WTC11 (cell line): ENCODE measurements at regions not wholly inside any gene's neighbourhood (a gene's known extent, or its start where the extent isn't known, plus 50 kb on each side); places are given as distances from the start of the nearest gene placed in this dataset.

Source experiments
- ATAC-seq: fragments of 200-7000 bp; cut with Tn5 transposase; 2 replicates; pipeline ENCODE4 v1.10.0; 2021; ENCODE audit warnings: mild to moderate bottlenecking, moderate library complexity
- CTCF ChIA-PET: fragments of 300-600 bp; sonication (Branson Sonifier 250); formaldehyde crosslinking; loops from one replicate; lab custom pipeline; 2021; ENCODE audit warnings: antibody characterized with exemption; lab: Charles Lee
- POLR2A ChIA-PET: fragments of 350-600 bp; sonication (Branson Sonifier 250); formaldehyde crosslinking; loops from one replicate; lab custom pipeline; 2021; ENCODE audit warnings: antibody characterized with exemption; lab: Charles Lee
- DNase-seq: peaks from one replicate; pipeline ENCODE4 v3.0.0; 2021; ENCODE audit warnings: low spot score
- H3K27ac Mint-ChIP-seq: 2 replicates; pipeline ENCODE4 v1.8.0; 2021; ENCODE audit warnings: mixed read lengths
- H3K27me3 Mint-ChIP-seq: 2 replicates; pipeline ENCODE4 v1.8.0; 2021; ENCODE audit warnings: low read depth, mild to moderate bottlenecking, moderate library complexity, mixed read lengths
- H3K36me3 Mint-ChIP-seq: 2 replicates; pipeline ENCODE4 v1.8.0; 2021; ENCODE audit warnings: mixed read lengths
- H3K4me1 Mint-ChIP-seq: 2 replicates; pipeline ENCODE4 v1.8.0; 2022; ENCODE audit warnings: mixed read lengths
- H3K4me3 Mint-ChIP-seq: 2 replicates; pipeline ENCODE4 v1.8.0; 2021; ENCODE audit warnings: mild to moderate bottlenecking, moderate library complexity, mixed read lengths
- H3K9me3 Mint-ChIP-seq: 2 replicates; pipeline ENCODE4 v1.8.0; 2021; ENCODE audit warnings: mixed read lengths
- AFF4 ChIP-seq: sonication (generic); formaldehyde crosslinking; IDR thresholded peaks from 2 replicates; pipeline ENCODE4 v1.8.1; 2023; ENCODE audit warnings: mild to moderate bottlenecking, missing genetic modification reagents, borderline replicate concordance
- CBFB ChIP-seq: sonication (generic); formaldehyde crosslinking; IDR thresholded peaks from 2 replicates; pipeline ENCODE4 v1.8.1; 2022; ENCODE audit warnings: mild to moderate bottlenecking, low read depth, missing genetic modification reagents
- ERG ChIP-seq: fragments of 250-450 bp; sonication (Bioruptor Pico); IDR thresholded peaks from 2 replicates; pipeline ENCODE4 v1.8.0; 2021; ENCODE audit warnings: mild to moderate bottlenecking
- MAX ChIP-seq: sonication (generic); formaldehyde crosslinking; IDR thresholded peaks from 2 replicates; pipeline ENCODE4 v1.8.0; 2022; ENCODE audit warnings: mild to moderate bottlenecking, missing genetic modification reagents
- NFATC4 ChIP-seq: fragments of 250-450 bp; sonication (Bioruptor Pico); IDR thresholded peaks from 2 replicates; pipeline ENCODE4 v1.9.0; 2021; ENCODE audit warnings: mild to moderate bottlenecking
- PRDM15 ChIP-seq: sonication (generic); formaldehyde crosslinking; IDR thresholded peaks from 2 replicates; pipeline ENCODE4 v1.8.0; 2022; ENCODE audit warnings: missing genetic modification reagents
- USF2 ChIP-seq: sonication (generic); formaldehyde crosslinking; IDR thresholded peaks from 2 replicates; pipeline ENCODE4 v1.8.1; 2023; ENCODE audit warnings: mild to moderate bottlenecking, missing genetic modification reagents, moderate library complexity
- ZNF512 ChIP-seq: sonication (generic); formaldehyde crosslinking; IDR thresholded peaks from 2 replicates; pipeline ENCODE4 v1.8.1; 2022; ENCODE audit warnings: missing genetic modification reagents, borderline replicate concordance
- ZNF532 ChIP-seq: fragments of 250-450 bp; sonication (Bioruptor Pico); IDR thresholded peaks from 2 replicates; pipeline ENCODE4 v1.9.0; 2021; ENCODE audit warnings: mild to moderate bottlenecking, borderline replicate concordance

GRCh38 chr7:344608-344994 is 54.6 kb downstream of the FOXL3 start (continued):
- TF ChIP-seq ZNF532 (CRISPR knock-in tag) (no peak), USF2 (no peak), ERG (CRISPR knock-in tag) (no peak), NFATC4 (CRISPR knock-in tag) (no peak), CBFB (CRISPR knock-in tag) (no peak), MAX (CRISPR knock-in tag) (no peak)

- Mint-ChIP-seq H3K27me3 (no peaks in the 10 kb centered on the region), H3K9me3 (no peaks in the 10 kb centered on the region), H3K4me1 (no peaks in the 10 kb centered on the region), H3K36me3 (no peaks in the 10 kb centered on the region), H3K4me3 (no peak overlapping the region), H3K27ac (no peak overlapping the region)
- POLR2A ChIA-PET = no interaction called here
- TF ChIP-seq ZNF512 (CRISPR knock-in tag) = no peak
- TF ChIP-seq AFF4 (CRISPR knock-in tag) = no peak
- no peak for TF ChIP-seq PRDM15
- DNase-seq (no peak), ATAC-seq (no peak)
- CTCF ChIA-PET = interaction anchor here (1.5 kb wide), 1 partner anchor 651 kb away, joined by 3 read pairs; no protein-coding TSS in a partner anchor
These were observed 56.3 kb downstream of the FOXL3 start for GRCh38 chr7:346116-346898.
